Mesenchymal stem cell (in vitro differentiated cells and primary cell): ENCODE measurements at regions not wholly inside any gene's neighbourhood (a gene's known extent, or its start where the extent isn't known, plus 50 kb on each side); places are given as distances from the start of the nearest gene placed in this dataset.

Experiments used
- DNase-seq: peaks from one replicate; pipeline ENCODE4 v3.0.0-alpha.2; 2013
- H2AFZ ChIP-seq: one replicate; pipeline ENCODE4 v1.6.1; 2013; ENCODE audit warnings: low read depth, mild to moderate bottlenecking, control low read depth, inconsistent platforms, low read length, moderate library complexity
- H2AK5ac ChIP-seq: 2 replicates; pipeline ENCODE4 v1.6.1; 2013; ENCODE audit warnings: low read length, moderate library complexity, mild to moderate bottlenecking, inconsistent platforms; ENCODE audit not compliant: severe bottlenecking
- H2BK120ac ChIP-seq: one replicate; pipeline ENCODE4 v1.6.1; 2013; ENCODE audit warnings: low read depth, mild to moderate bottlenecking, inconsistent platforms, low read length, moderate library complexity
- H2BK12ac ChIP-seq, 2 experiments: one replicate each; pipeline ENCODE4 v1.6.1; 2013; ENCODE audit warnings: inconsistent platforms in 2 of 2, low read length in 2 of 2, mild to moderate bottlenecking in 2 of 2, moderate library complexity in 2 of 2, control low read depth in 1 of 2
- H2BK15ac ChIP-seq: one replicate; pipeline ENCODE4 v1.6.1; 2013; ENCODE audit warnings: mild to moderate bottlenecking, low read depth, inconsistent platforms; ENCODE audit not compliant: poor library complexity, severe bottlenecking
- H2BK5ac ChIP-seq: 2 replicates; pipeline ENCODE4 v1.6.1; 2013; ENCODE audit warnings: low read depth, mild to moderate bottlenecking, low read length, control low read depth, inconsistent platforms; ENCODE audit not compliant: poor library complexity, severe bottlenecking
- H3K14ac ChIP-seq, 2 experiments: one replicate each; pipeline ENCODE4 v1.6.1; 2013; ENCODE audit warnings: inconsistent platforms in 2 of 2, low read length in 2 of 2, control low read depth in 1 of 2, mild to moderate bottlenecking in 1 of 2, moderate library complexity in 1 of 2
- H3K18ac ChIP-seq, 2 experiments: one replicate each; pipeline ENCODE4 v1.6.1; 2013; ENCODE audit warnings: inconsistent platforms in 2 of 2, low read length in 2 of 2, control low read depth in 1 of 2, low read depth in 1 of 2, mild to moderate bottlenecking in 1 of 2
- H3K23ac ChIP-seq, 2 experiments: one replicate each; pipeline ENCODE4 v1.6.1; 2013; ENCODE audit warnings: inconsistent platforms in 2 of 2, low read length in 2 of 2, mild to moderate bottlenecking in 2 of 2, moderate library complexity in 2 of 2, control low read depth in 1 of 2
- H3K27ac ChIP-seq: 2 replicates; pipeline ENCODE4 v1.5.1; 2013; ENCODE audit warnings: mild to moderate bottlenecking, moderate library complexity, low read length, control low read depth, inconsistent platforms; ENCODE audit not compliant: poor library complexity, severe bottlenecking
- H3K27me3 ChIP-seq, 2 experiments: 2 replicates each; pipeline versions ENCODE4 v1.6.1 to v1.7.0; 2013; ENCODE audit warnings: low read length in 2 of 2, mild to moderate bottlenecking in 2 of 2, moderate library complexity in 2 of 2, control low read depth in 1 of 2, inconsistent platforms in 1 of 2; ENCODE audit not compliant: control insufficient read depth in 1 of 2, insufficient read depth in 1 of 2
- H3K36me3 ChIP-seq, 2 experiments: 2 replicates each; pipeline versions ENCODE4 v1.6.1 to v1.7.0; 2013; ENCODE audit warnings: low read length in 2 of 2, control low read depth in 1 of 2, inconsistent platforms in 1 of 2, low read depth in 1 of 2, mild to moderate bottlenecking in 1 of 2; ENCODE audit not compliant: insufficient read depth in 2 of 2, control insufficient read depth in 1 of 2
- H3K4ac ChIP-seq, 2 experiments: one replicate each; pipeline ENCODE4 v1.6.1; 2013; ENCODE audit warnings: inconsistent platforms in 2 of 2, low read length in 2 of 2, mild to moderate bottlenecking in 2 of 2, moderate library complexity in 2 of 2, control low read depth in 1 of 2, low read depth in 1 of 2
- H3K4me1 ChIP-seq: 2 replicates; pipeline ENCODE4 v1.6.1; 2013; ENCODE audit warnings: low read depth, low read length, control low read depth; ENCODE audit not compliant: control insufficient read depth, insufficient read depth
- H3K4me2 ChIP-seq: 2 replicates; pipeline ENCODE4 v1.6.1; 2013; ENCODE audit warnings: low read length, mild to moderate bottlenecking, inconsistent platforms; ENCODE audit not compliant: poor library complexity, severe bottlenecking
- H3K4me3 ChIP-seq, 2 experiments: 2 replicates each; pipeline versions ENCODE4 v1.5.1 to v1.7.0; 2013; ENCODE audit warnings: low read length in 2 of 2, mild to moderate bottlenecking in 2 of 2, control low read depth in 1 of 2, low read depth in 1 of 2; ENCODE audit not compliant: insufficient read depth in 1 of 2
- H3K79me1 ChIP-seq: replicated peaks from 2 replicates; pipeline ENCODE4 v1.6.1; 2013; ENCODE audit warnings: mild to moderate bottlenecking, control low read depth, low read length, inconsistent platforms; ENCODE audit not compliant: poor library complexity, severe bottlenecking
- H3K9ac ChIP-seq: 2 replicates; pipeline ENCODE4 v1.7.0; 2013; ENCODE audit warnings: mild to moderate bottlenecking, low read length, moderate library complexity
- H3K9me3 ChIP-seq: 2 replicates; pipeline ENCODE4 v1.7.0; 2013; ENCODE audit warnings: mild to moderate bottlenecking, low read length; ENCODE audit not compliant: control insufficient read depth
- H4K8ac ChIP-seq: one replicate; pipeline ENCODE4 v1.6.1; 2013; ENCODE audit warnings: inconsistent platforms, mild to moderate bottlenecking, low read length, moderate library complexity
- H4K91ac ChIP-seq: one replicate; pipeline ENCODE4 v1.6.1; 2013; ENCODE audit warnings: mild to moderate bottlenecking, low read length, inconsistent platforms
- WGBS: methylation state at CpG from one replicate; pipeline ENCODE4 v1.1.7; 2013; ENCODE audit warnings: mixed read lengths; 5-methylcytosine and 5-hydroxymethylcytosine counted together

GRCh38 chr10:83984256-83984640 is 155.1 kb upstream of the GHITM start:
- no peaks in the 10 kb centered on the region for H3K9me3 ChIP-seq
- H2BK12ac ChIP-seq = no peak overlapping the region
- H2BK120ac ChIP-seq = no peak overlapping the region
- peaks cover 3% of the 10 kb centered on the region for H3K4me1 ChIP-seq
- H4K8ac ChIP-seq = no peak overlapping the region
- H2BK15ac ChIP-seq = no peak overlapping the region
- H3K4ac ChIP-seq = no peak overlapping the region
- H3K9ac ChIP-seq = no peak overlapping the region
- no peak overlapping the region for H4K91ac ChIP-seq
- H2AFZ ChIP-seq = no peak overlapping the region
- DNase-seq = no peak
- H3K79me1 ChIP-seq = no peaks in the 10 kb centered on the region
- H3K14ac ChIP-seq = no peak overlapping the region
- H3K27me3 ChIP-seq = no peaks in the 10 kb centered on the region
- no peak overlapping the region for H2BK5ac ChIP-seq
- H3K18ac ChIP-seq = no peak overlapping the region
- no peaks in the 10 kb centered on the region for H3K36me3 ChIP-seq
- no peak overlapping the region for H3K23ac ChIP-seq
- no peak overlapping the region for H2AK5ac ChIP-seq
- no peak overlapping the region for H3K4me2 ChIP-seq
- H3K4me3 ChIP-seq = no peak overlapping the region
- H3K27ac ChIP-seq = peak overlapping the region; percentile 23

DNA sequence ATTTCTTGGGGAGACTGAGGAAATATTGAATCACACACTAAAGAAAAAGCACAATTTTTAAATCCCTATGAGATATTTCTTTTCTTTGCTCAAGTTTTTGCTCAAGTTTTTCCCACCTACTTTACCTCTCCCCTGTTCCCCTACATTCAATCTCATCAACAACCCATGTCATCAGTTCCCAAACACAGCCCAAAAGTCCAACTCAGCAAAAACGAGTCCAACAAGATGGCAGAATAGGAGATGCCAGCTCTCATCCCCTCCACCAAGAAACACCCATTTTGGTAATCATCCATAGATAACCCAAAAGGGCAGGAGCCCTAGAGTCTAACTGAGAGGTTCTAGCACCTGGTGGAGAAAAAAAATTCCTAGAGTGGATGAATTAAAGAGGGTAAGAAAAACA is 152.5 kb upstream of the GHITM start:
- Histone ChIP-seq H4K8ac (no peak overlapping the region), H2AK5ac (no peak overlapping the region), H3K4me1 (peaks cover 3% of the 10 kb centered on the region), H3K18ac (no peak overlapping the region), H3K9me3 (no peaks in the 10 kb centered on the region), H2AFZ (no peak overlapping the region), H3K27ac (no peak overlapping the region), H3K9ac (no peak overlapping the region), H4K91ac (no peak overlapping the region), H3K4me2 (no peak overlapping the region), H3K79me1 (no peaks in the 10 kb centered on the region), H2BK12ac (no peak overlapping the region), H3K14ac (no peak overlapping the region), H3K27me3 (no peaks in the 10 kb centered on the region), H2BK120ac (no peak overlapping the region), H3K4ac (no peak overlapping the region), H2BK15ac (no peak overlapping the region), H2BK5ac (no peak overlapping the region), H3K36me3 (no peaks in the 10 kb centered on the region), H3K4me3 (no peak overlapping the region), H3K23ac (no peak overlapping the region)
- no peak for DNase-seq
- 70% methylated on average over 1 of the region's 1 CpG for WGBS

- Histone ChIP-seq H3K4ac (no peak overlapping the region), H3K4me3 (no peak overlapping the region), H2BK12ac (no peak overlapping the region), H4K91ac (no peak overlapping the region), H2BK5ac (no peak overlapping the region), H2AFZ (no peak overlapping the region), H3K4me1 (peaks cover 3% of the 10 kb centered on the region), H2BK15ac (no peak overlapping the region), H3K36me3 (no peaks in the 10 kb centered on the region), H3K9ac (no peak overlapping the region), H3K23ac (no peak overlapping the region), H3K27me3 (no peaks in the 10 kb centered on the region), H2AK5ac (no peak overlapping the region), H3K14ac (no peak overlapping the region), H3K27ac (no peak overlapping the region), H4K8ac (no peak overlapping the region), H3K79me1 (no peaks in the 10 kb centered on the region), H3K4me2 (no peak overlapping the region), H3K9me3 (no peaks in the 10 kb centered on the region), H3K18ac (no peak overlapping the region), H2BK120ac (no peak overlapping the region)
- DNase-seq = no peak
- WGBS = 71% methylated on average over 1 of the region's 1 CpG
Observed at GRCh38 chr10:83987216-83987615, 152.1 kb upstream of the GHITM start.

DNA sequence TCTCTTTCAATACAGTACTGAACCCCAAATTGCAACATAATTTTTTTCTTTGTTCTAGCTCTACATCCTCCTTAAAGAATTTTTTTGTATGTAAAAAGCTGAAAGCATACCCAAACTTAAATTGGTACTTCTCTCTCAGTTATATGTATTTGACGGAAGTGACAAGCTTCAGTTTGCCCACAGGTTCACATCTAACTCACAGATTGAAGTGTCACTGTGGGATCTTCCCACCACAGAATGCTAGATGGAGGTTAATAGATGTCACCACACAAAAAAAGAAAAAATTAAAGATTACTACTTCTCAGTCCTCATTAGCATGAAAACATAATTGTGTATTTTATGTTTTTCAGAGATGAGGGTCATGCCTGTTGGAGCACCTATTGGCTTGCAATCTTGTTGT is 150.9 kb upstream of the GHITM start:
- Histone ChIP-seq H3K9ac (no peak overlapping the region), H3K4me1 (peaks cover 3% of the 10 kb centered on the region), H2BK120ac (no peak overlapping the region), H4K8ac (no peak overlapping the region), H3K4me3 (no peak overlapping the region), H3K23ac (no peak overlapping the region), H3K9me3 (no peaks in the 10 kb centered on the region), H3K4me2 (no peak overlapping the region), H3K79me1 (no peaks in the 10 kb centered on the region), H2AK5ac (no peak overlapping the region), H2BK12ac (no peak overlapping the region), H3K27me3 (no peaks in the 10 kb centered on the region), H2AFZ (no peak overlapping the region), H3K14ac (no peak overlapping the region), H2BK15ac (no peak overlapping the region), H3K36me3 (no peaks in the 10 kb centered on the region), H3K4ac (no peak overlapping the region), H4K91ac (no peak overlapping the region), H3K27ac (no peak overlapping the region), H3K18ac (no peak overlapping the region), H2BK5ac (no peak overlapping the region)
- no peak for DNase-seq
- WGBS = no CpG with 5 or more reads among the region's 1 CpG
